H9 (cell line): ENCODE measurements at regions not wholly inside any gene's neighbourhood (a gene's known extent, or its start where the extent isn't known, plus 50 kb on each side); places are given as distances from the start of the nearest gene placed in this dataset.

Source experiments
- DNase-seq: peaks from one replicate; pipeline ENCODE4 v3.0.0-alpha.2; 2017
- H2AFZ ChIP-seq: one replicate; pipeline ENCODE4 v1.6.1; 2013; ENCODE audit warnings: mild to moderate bottlenecking, low read length, control low read depth, moderate library complexity
- H2AK5ac ChIP-seq: 2 replicates; pipeline ENCODE4 v1.6.1; 2013; ENCODE audit warnings: low read length, control low read depth, mixed read lengths; ENCODE audit not compliant: insufficient read length
- H2BK120ac ChIP-seq: one replicate; pipeline ENCODE4 v1.6.1; 2013; ENCODE audit warnings: low read depth, mild to moderate bottlenecking, low read length, control low read depth, inconsistent platforms; ENCODE audit not compliant: poor library complexity, severe bottlenecking
- H2BK12ac ChIP-seq: 2 replicates; pipeline ENCODE4 v1.6.1; 2013; ENCODE audit warnings: low read length, control low read depth, mixed read lengths, low read depth; ENCODE audit not compliant: insufficient read length
- H2BK15ac ChIP-seq: 2 replicates; pipeline ENCODE4 v1.6.1; 2013; ENCODE audit warnings: low read depth, low read length, control low read depth
- H2BK20ac ChIP-seq: one replicate; pipeline ENCODE4 v1.6.1; 2013; ENCODE audit warnings: low read depth, mild to moderate bottlenecking, low read length, control low read depth, inconsistent platforms; ENCODE audit not compliant: poor library complexity, severe bottlenecking
- H2BK5ac ChIP-seq: 2 replicates; pipeline ENCODE4 v1.6.1; 2013; ENCODE audit warnings: low read length, control low read depth, mixed read lengths; ENCODE audit not compliant: insufficient read length
- H3K14ac ChIP-seq: 2 replicates; pipeline ENCODE4 v1.6.1; 2013; ENCODE audit warnings: low read length, control low read depth; ENCODE audit not compliant: insufficient read depth
- H3K18ac ChIP-seq: 2 replicates; pipeline ENCODE4 v1.6.1; 2013; ENCODE audit warnings: low read depth, mild to moderate bottlenecking, mixed read lengths, low read length, control low read depth; ENCODE audit not compliant: insufficient read length
- H3K23ac ChIP-seq: 2 replicates; pipeline ENCODE4 v1.6.1; 2013; ENCODE audit warnings: low read length, control low read depth, mixed read lengths, low read depth; ENCODE audit not compliant: insufficient read length
- H3K23me2 ChIP-seq: 2 replicates; pipeline ENCODE4 v1.6.1; 2013; ENCODE audit warnings: low read depth, mild to moderate bottlenecking, mixed read lengths, low read length, control low read depth; ENCODE audit not compliant: insufficient read length, poor library complexity, severe bottlenecking
- H3K27ac ChIP-seq: 2 replicates; pipeline ENCODE4 v1.5.1; 2013; ENCODE audit warnings: low read length, control low read depth, mixed read lengths, low read depth; ENCODE audit not compliant: insufficient read length
- H3K27me3 ChIP-seq: 2 replicates; pipeline ENCODE4 v1.6.1; 2013; ENCODE audit warnings: low read length, control low read depth, inconsistent platforms; ENCODE audit not compliant: insufficient read depth
- H3K4ac ChIP-seq: 2 replicates; pipeline ENCODE4 v1.6.1; 2013; ENCODE audit warnings: low read depth, mild to moderate bottlenecking, control low read depth, inconsistent platforms, low read length, moderate library complexity
- H3K4me1 ChIP-seq: 2 replicates; pipeline ENCODE4 v1.6.1; 2013; ENCODE audit warnings: low read length, control low read depth, inconsistent platforms; ENCODE audit not compliant: insufficient read depth
- H3K4me2 ChIP-seq: 2 replicates; pipeline ENCODE4 v1.6.1; 2013; ENCODE audit warnings: low read length, control low read depth, mixed read lengths; ENCODE audit not compliant: insufficient read length, insufficient read depth
- H3K56ac ChIP-seq: 2 replicates; pipeline ENCODE4 v1.6.1; 2013; ENCODE audit warnings: low read depth, mild to moderate bottlenecking, mixed read lengths, low read length, control low read depth; ENCODE audit not compliant: insufficient read length
- H3K79me1 ChIP-seq: 2 replicates; pipeline ENCODE4 v1.6.1; 2013; ENCODE audit warnings: low read depth, mild to moderate bottlenecking, moderate library complexity, low read length, control low read depth, inconsistent platforms; ENCODE audit not compliant: insufficient read depth, poor library complexity, severe bottlenecking
- H3K79me2 ChIP-seq: 2 replicates; pipeline ENCODE4 v1.6.1; 2013; ENCODE audit warnings: low read length, control low read depth, inconsistent platforms; ENCODE audit not compliant: insufficient read depth
- H3K9ac ChIP-seq: 2 replicates; pipeline ENCODE4 v1.6.1; 2013; ENCODE audit warnings: low read length, control low read depth, mixed read lengths; ENCODE audit not compliant: insufficient read length; ENCODE audit errors: extremely low read depth
- H3K9me3 ChIP-seq: one replicate; pipeline ENCODE4 v1.6.1; 2013; ENCODE audit warnings: low read depth, low read length, inconsistent platforms; ENCODE audit not compliant: control insufficient read depth
- H3T11ph ChIP-seq: one replicate; pipeline ENCODE4 v1.6.1; 2013; ENCODE audit warnings: mild to moderate bottlenecking, low read length, control low read depth, inconsistent platforms
- H4K20me1 ChIP-seq: one replicate; pipeline ENCODE4 v1.6.1; 2013; ENCODE audit not compliant: control insufficient read depth, insufficient read length, insufficient read depth
- H4K5ac ChIP-seq: 2 replicates; pipeline ENCODE4 v1.6.1; 2013; ENCODE audit warnings: low read depth, mild to moderate bottlenecking, mixed read lengths, low read length, control low read depth; ENCODE audit not compliant: insufficient read length
- H4K8ac ChIP-seq: replicated peaks from 2 replicates; pipeline ENCODE4 v1.6.1; 2013; ENCODE audit warnings: low read length, control low read depth, mixed read lengths, low read depth; ENCODE audit not compliant: insufficient read length
- H4K91ac ChIP-seq: 2 replicates; pipeline ENCODE4 v1.6.1; 2013; ENCODE audit warnings: low read depth, mild to moderate bottlenecking, moderate library complexity, mixed read lengths, low read length, control low read depth; ENCODE audit not compliant: insufficient read length
- H3K27ac Mint-ChIP-seq, 3 experiments: 2 replicates in 2 of 3; 3 replicates in 1 of 3; pipeline ENCODE4 v1.8.0; 2020 to 2021; ENCODE audit warnings: mixed read lengths in 3 of 3, mild to moderate bottlenecking in 1 of 3, moderate library complexity in 1 of 3
- H3K27me3 Mint-ChIP-seq: 2 replicates; pipeline ENCODE4 v1.8.0; 2021; ENCODE audit warnings: low read depth, mild to moderate bottlenecking, moderate library complexity, mixed read lengths
- H3K36me3 Mint-ChIP-seq, 3 experiments: 2 replicates in 2 of 3; 3 replicates in 1 of 3; pipeline ENCODE4 v1.8.0; 2020 to 2021; ENCODE audit warnings: low read depth in 3 of 3, mixed read lengths in 3 of 3; ENCODE audit not compliant: insufficient read depth in 1 of 3
- H3K4me1 Mint-ChIP-seq, 2 experiments: 2 replicates each; pipeline ENCODE4 v1.8.0; 2020; ENCODE audit warnings: mixed read lengths in 2 of 2
- H3K4me3 Mint-ChIP-seq, 2 experiments: 2 replicates in 1 of 2; 3 replicates in 1 of 2; pipeline ENCODE4 v1.8.0; 2020 to 2021; ENCODE audit warnings: mild to moderate bottlenecking in 2 of 2, mixed read lengths in 2 of 2, moderate library complexity in 1 of 2
- H3K9me3 Mint-ChIP-seq, 2 experiments: 2 replicates in 1 of 2; 3 replicates in 1 of 2; pipeline ENCODE4 v1.8.0; 2020; ENCODE audit warnings: mild to moderate bottlenecking in 2 of 2, mixed read lengths in 2 of 2, moderate library complexity in 1 of 2
- WGBS: extraction: QIAGEN DNeasy Blood & Tissue Kit; methylation state at CpG from one replicate; pipeline ENCODE4 v1.1.7; 2013; ENCODE audit warnings: missing lambda C conversion rate, low lambda C conversion rate, mixed read lengths; ENCODE audit not compliant: insufficient read length; ENCODE audit errors: extremely low coverage; 5-methylcytosine and 5-hydroxymethylcytosine counted together
- TF ChIP-seq, protein P1 (sequence below): fragments of 200-600 bp; sonication (generic); conservative IDR thresholded peaks from 3 replicates; pipeline ENCODE4 v1.8.0; 2021; ENCODE audit warnings: antibody characterized with exemption, mild to moderate bottlenecking

DNA sequence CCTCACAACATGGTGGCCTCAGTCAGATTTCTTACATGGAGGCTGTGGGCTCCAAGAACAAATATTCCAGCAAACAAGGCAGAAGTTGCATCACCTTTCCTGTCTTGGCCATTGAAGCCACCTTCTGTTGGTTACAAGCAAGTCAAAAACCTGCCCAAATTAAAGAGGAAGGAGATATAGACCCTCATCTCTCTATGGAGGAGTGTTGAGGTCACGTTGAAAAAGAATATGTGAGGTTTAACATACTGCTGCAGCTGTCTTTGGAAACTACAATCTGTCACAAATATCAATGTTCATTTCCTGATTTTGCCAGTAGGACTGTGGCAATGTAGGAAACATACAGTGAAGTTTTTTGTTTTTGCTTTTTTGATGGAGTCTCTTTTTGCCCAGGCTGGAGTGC is 211.4 kb downstream of the COPRS start:
- Histone ChIP-seq H3K56ac (no peak overlapping the region), H3K23me2 (no peaks in the 10 kb centered on the region), H2AFZ (no peak overlapping the region), H3K27me3 (no peaks in the 10 kb centered on the region), H4K20me1 (no peaks in the 10 kb centered on the region), H3K79me1 (no peaks in the 10 kb centered on the region), H2BK120ac (no peak overlapping the region), H3K4me2 (no peak overlapping the region), H2BK5ac (no peak overlapping the region), H2AK5ac (no peak overlapping the region), H4K5ac (no peak overlapping the region), H3K4me1 (no peaks in the 10 kb centered on the region), H3T11ph (no peak overlapping the region), H3K23ac (no peak overlapping the region), H3K4ac (no peak overlapping the region), H3K18ac (no peak overlapping the region), H2BK15ac (no peak overlapping the region), H4K91ac (no peak overlapping the region), H3K79me2 (no peaks in the 10 kb centered on the region), H3K27ac (no peak overlapping the region), H2BK12ac (no peak overlapping the region), H2BK20ac (no peak overlapping the region), H3K9ac (no peak overlapping the region), H3K9me3 (peaks cover 9% of the 10 kb centered on the region), H3K14ac (no peak overlapping the region), H4K8ac (no peak overlapping the region)
- Mint-ChIP-seq H3K9me3 (peaks cover 44 to 45% of the 10 kb centered on the region in 2 experiments), H3K4me1 (no peaks in the 10 kb centered on the region), H3K27ac (no peak overlapping the region), H3K4me3 (no peak overlapping the region), H3K36me3 (peaks cover 8 to 25% (median 9%) of the 10 kb centered on the region in 3 experiments), H3K27me3 (peaks cover 4% of the 10 kb centered on the region; the same call in 1 of the 2 replicates)
- TF ChIP-seq, protein P1, sequence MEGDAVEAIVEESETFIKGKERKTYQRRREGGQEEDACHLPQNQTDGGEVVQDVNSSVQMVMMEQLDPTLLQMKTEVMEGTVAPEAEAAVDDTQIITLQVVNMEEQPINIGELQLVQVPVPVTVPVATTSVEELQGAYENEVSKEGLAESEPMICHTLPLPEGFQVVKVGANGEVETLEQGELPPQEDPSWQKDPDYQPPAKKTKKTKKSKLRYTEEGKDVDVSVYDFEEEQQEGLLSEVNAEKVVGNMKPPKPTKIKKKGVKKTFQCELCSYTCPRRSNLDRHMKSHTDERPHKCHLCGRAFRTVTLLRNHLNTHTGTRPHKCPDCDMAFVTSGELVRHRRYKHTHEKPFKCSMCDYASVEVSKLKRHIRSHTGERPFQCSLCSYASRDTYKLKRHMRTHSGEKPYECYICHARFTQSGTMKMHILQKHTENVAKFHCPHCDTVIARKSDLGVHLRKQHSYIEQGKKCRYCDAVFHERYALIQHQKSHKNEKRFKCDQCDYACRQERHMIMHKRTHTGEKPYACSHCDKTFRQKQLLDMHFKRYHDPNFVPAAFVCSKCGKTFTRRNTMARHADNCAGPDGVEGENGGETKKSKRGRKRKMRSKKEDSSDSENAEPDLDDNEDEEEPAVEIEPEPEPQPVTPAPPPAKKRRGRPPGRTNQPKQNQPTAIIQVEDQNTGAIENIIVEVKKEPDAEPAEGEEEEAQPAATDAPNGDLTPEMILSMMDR: no peak
- no peak for DNase-seq
- no CpG with 5 or more reads among the region's 1 CpG for WGBS
